ENCODE measurements at regions not wholly inside any gene's neighbourhood (a gene's known extent, or its start where the extent isn't known, plus 50 kb on each side); places are given as distances from the start of the nearest gene placed in this dataset.

DNA sequence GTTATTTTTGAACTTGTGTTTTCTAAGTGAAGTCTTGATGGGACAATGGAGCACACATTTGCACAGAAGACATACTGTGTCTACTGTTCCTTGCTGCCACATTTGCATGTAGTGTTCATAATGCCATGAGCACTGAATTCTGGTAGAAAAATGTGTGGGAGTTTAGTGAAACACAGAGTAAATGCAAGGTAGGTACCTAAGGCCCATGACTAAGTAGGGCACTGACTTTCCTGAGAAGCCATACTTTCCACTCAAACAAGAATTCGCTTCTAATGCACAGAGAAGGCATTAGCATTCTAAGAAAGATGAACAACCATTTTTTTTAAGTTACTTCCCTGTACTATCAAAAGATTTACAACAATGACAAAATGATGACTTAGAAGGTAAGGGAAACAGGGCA is 282.2 kb downstream of the MAN2A1 start:
- Histone ChIP-seq H3K27me3 (ENCODE audit: insufficient read depth, poor library complexity, severe bottlenecking) (no peaks in the 10 kb centered on the region), H3K27ac (replicated peaks) (no peak overlapping the region), H3K4me3 (replicated peaks; ENCODE audit: insufficient read depth, low read length) (no peak overlapping the region)
- no peak for DNase-seq (ENCODE audit: low read depth in 1 of 2, low spot score in 1 of 2)
- TF ChIP-seq POLR2AphosphoS5 (IDR thresholded peaks at IDR 0.05; ENCODE audit: low read depth): no peak
- TF ChIP-seq, protein P1, sequence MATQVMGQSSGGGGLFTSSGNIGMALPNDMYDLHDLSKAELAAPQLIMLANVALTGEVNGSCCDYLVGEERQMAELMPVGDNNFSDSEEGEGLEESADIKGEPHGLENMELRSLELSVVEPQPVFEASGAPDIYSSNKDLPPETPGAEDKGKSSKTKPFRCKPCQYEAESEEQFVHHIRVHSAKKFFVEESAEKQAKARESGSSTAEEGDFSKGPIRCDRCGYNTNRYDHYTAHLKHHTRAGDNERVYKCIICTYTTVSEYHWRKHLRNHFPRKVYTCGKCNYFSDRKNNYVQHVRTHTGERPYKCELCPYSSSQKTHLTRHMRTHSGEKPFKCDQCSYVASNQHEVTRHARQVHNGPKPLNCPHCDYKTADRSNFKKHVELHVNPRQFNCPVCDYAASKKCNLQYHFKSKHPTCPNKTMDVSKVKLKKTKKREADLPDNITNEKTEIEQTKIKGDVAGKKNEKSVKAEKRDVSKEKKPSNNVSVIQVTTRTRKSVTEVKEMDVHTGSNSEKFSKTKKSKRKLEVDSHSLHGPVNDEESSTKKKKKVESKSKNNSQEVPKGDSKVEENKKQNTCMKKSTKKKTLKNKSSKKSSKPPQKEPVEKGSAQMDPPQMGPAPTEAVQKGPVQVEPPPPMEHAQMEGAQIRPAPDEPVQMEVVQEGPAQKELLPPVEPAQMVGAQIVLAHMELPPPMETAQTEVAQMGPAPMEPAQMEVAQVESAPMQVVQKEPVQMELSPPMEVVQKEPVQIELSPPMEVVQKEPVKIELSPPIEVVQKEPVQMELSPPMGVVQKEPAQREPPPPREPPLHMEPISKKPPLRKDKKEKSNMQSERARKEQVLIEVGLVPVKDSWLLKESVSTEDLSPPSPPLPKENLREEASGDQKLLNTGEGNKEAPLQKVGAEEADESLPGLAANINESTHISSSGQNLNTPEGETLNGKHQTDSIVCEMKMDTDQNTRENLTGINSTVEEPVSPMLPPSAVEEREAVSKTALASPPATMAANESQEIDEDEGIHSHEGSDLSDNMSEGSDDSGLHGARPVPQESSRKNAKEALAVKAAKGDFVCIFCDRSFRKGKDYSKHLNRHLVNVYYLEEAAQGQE (IDR thresholded peaks at IDR 0.05; ENCODE audit: insufficient replicate concordance, low read depth): no peak
- TF ChIP-seq GABPA (IDR thresholded peaks at IDR 0.05; ENCODE audit: low read depth): no peak
- TF ChIP-seq SPI1 (IDR thresholded peaks at IDR 0.05; ENCODE audit: borderline replicate concordance, low read depth): no peak
- TF ChIP-seq, protein P2, sequence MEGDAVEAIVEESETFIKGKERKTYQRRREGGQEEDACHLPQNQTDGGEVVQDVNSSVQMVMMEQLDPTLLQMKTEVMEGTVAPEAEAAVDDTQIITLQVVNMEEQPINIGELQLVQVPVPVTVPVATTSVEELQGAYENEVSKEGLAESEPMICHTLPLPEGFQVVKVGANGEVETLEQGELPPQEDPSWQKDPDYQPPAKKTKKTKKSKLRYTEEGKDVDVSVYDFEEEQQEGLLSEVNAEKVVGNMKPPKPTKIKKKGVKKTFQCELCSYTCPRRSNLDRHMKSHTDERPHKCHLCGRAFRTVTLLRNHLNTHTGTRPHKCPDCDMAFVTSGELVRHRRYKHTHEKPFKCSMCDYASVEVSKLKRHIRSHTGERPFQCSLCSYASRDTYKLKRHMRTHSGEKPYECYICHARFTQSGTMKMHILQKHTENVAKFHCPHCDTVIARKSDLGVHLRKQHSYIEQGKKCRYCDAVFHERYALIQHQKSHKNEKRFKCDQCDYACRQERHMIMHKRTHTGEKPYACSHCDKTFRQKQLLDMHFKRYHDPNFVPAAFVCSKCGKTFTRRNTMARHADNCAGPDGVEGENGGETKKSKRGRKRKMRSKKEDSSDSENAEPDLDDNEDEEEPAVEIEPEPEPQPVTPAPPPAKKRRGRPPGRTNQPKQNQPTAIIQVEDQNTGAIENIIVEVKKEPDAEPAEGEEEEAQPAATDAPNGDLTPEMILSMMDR (IDR thresholded peaks at IDR 0.05; ENCODE audit: insufficient read depth, low read length): no peak

DNA sequence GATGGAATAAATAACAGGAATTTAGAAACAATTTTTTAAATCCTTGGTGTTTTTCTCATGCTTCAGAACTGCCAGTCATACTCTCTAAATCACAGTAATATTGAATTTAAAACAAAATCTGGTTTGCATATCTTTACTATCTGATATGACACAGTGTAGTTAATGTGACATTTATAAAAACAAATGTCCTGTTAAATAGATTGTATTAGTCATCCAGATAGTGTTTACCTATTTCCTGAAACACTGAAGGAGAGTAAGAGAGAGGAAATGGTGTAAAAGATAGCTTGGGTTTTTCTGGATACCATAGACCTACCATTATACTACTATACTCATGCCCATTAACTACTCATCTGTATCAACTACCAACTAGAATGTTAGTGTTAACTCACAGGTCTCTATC is 292.3 kb downstream of the MAN2A1 start:
- no peak for DNase-seq (ENCODE audit: low read depth in 1 of 2, low spot score in 1 of 2)
- H3K27ac ChIP-seq (replicated peaks): no peak overlapping the region
- TF ChIP-seq GABPA (IDR thresholded peaks at IDR 0.05; ENCODE audit: low read depth): no peak
- TF ChIP-seq, protein P2 (IDR thresholded peaks at IDR 0.05; ENCODE audit: insufficient read depth, low read length): no peak
- TF ChIP-seq, protein P1 (IDR thresholded peaks at IDR 0.05; ENCODE audit: insufficient replicate concordance, low read depth): no peak
- TF ChIP-seq SPI1 (IDR thresholded peaks at IDR 0.05; ENCODE audit: borderline replicate concordance, low read depth): no peak
- no peak for TF ChIP-seq POLR2AphosphoS5 (IDR thresholded peaks at IDR 0.05; ENCODE audit: low read depth)

GRCh38 chr5:109982966-109983534 is 293.3 kb downstream of the MAN2A1 start:
- TF ChIP-seq, protein P2 (IDR thresholded peaks at IDR 0.05; ENCODE audit: insufficient read depth, low read length): no peak
- TF ChIP-seq SPI1 (IDR thresholded peaks at IDR 0.05; ENCODE audit: borderline replicate concordance, low read depth) (no peak), POLR2AphosphoS5 (IDR thresholded peaks at IDR 0.05; ENCODE audit: low read depth) (no peak), GABPA (IDR thresholded peaks at IDR 0.05; ENCODE audit: low read depth) (no peak)
- TF ChIP-seq, protein P1 (IDR thresholded peaks at IDR 0.05; ENCODE audit: insufficient replicate concordance, low read depth): no peak
- Histone ChIP-seq H3K27ac (replicated peaks) (no peak overlapping the region), H3K4me3 (replicated peaks; ENCODE audit: insufficient read depth, low read length) (no peak overlapping the region), H3K27me3 (ENCODE audit: insufficient read depth, poor library complexity, severe bottlenecking) (no peaks in the 10 kb centered on the region)
- DNase-seq (ENCODE audit: low read depth in 1 of 2, low spot score in 1 of 2): no peak

More for the DNA sequence above, 292.3 kb downstream of the MAN2A1 start:
- Histone ChIP-seq H3K27me3 (ENCODE audit: insufficient read depth, poor library complexity, severe bottlenecking) (no peaks in the 10 kb centered on the region), H3K4me3 (replicated peaks; ENCODE audit: insufficient read depth, low read length) (no peak overlapping the region)
